GM12878 (cell line): ENCODE measurements at regions not wholly inside any gene's neighbourhood (a gene's known extent, or its start where the extent isn't known, plus 50 kb on each side); places are given as distances from the start of the nearest gene placed in this dataset.

Experiments used
- ATAC-seq: fragments of 200-7000 bp; cut with Tn5 transposase; 3 replicates; pipeline ENCODE4 v1.9.1; 2020; ENCODE audit warnings: mild to moderate bottlenecking, moderate library complexity
- BruUV-seq: library from RNA; stranded (reverse); fragments of 400-500 nt; replicated peaks from 2 replicates; lab custom pipeline; 2021; lab: Mats Ljungman, UMichigan
- CTCF ChIA-PET: fragments of 300-600 bp; sonication (Branson Sonifier 250); formaldehyde crosslinking; extraction: SDS; loops from one replicate; lab custom pipeline; 2021; ENCODE audit warnings: inconsistent platforms; lab: Yijun Ruan, JAX
- POLR2A ChIA-PET: fragments of 350-600 bp; formaldehyde crosslinking; extraction: SDS; loops from one replicate; lab custom pipeline; 2021; ENCODE audit warnings: inconsistent platforms; lab: Charles Lee
- RAD21 ChIA-PET: fragments of 300-600 bp; sonication (Branson Sonifier 250); formaldehyde crosslinking; loops from one replicate; lab custom pipeline; 2023; ENCODE audit warnings: antibody characterized with exemption; ENCODE audit not compliant: unreplicated experiment; lab: Charles Lee
- SMC1A ChIA-PET: fragments of 300-600 bp; sonication (Branson Sonifier 250); formaldehyde crosslinking; loops from one replicate; lab custom pipeline; 2023; ENCODE audit not compliant: unreplicated experiment, uncharacterized antibody; lab: Charles Lee
- DNase-seq: peaks from one replicate; pipeline ENCODE4 v3.0.0-alpha.2; 2011; ENCODE audit warnings: low read depth, low spot score
- FAIRE-seq: peaks from 3 replicates; lab custom pipeline; 2011; peaks lifted over from hg19 to GRCh38; lab: Jason Lieb, UNC
- H2AFZ ChIP-seq: 2 replicates; pipeline ENCODE4 v1.6.0; 2011; ENCODE audit warnings: low read depth, low read length, control low read depth; ENCODE audit not compliant: control insufficient read depth
- H3K27ac ChIP-seq: 2 replicates; pipeline ENCODE4 v1.5.1; 2011; ENCODE audit warnings: control low read depth; ENCODE audit not compliant: control insufficient read depth, insufficient read depth
- H3K27me3 ChIP-seq, 2 experiments: replicated peaks in 1 of 2; 2 replicates each; pipeline versions ENCODE4 v1.6.0 to v1.6.1; 2011; ENCODE audit warnings: low read length in 1 of 2; ENCODE audit not compliant: control insufficient read depth in 2 of 2, insufficient read depth in 2 of 2
- H3K36me3 ChIP-seq, 2 experiments: 2 replicates each; pipeline ENCODE4 v1.5.1; 2011; ENCODE audit warnings: low read length in 1 of 2; ENCODE audit not compliant: control insufficient read depth in 2 of 2, insufficient read depth in 2 of 2
- H3K4me1 ChIP-seq: 2 replicates; pipeline ENCODE4 v1.6.1; 2011; ENCODE audit warnings: mild to moderate bottlenecking, low read length, moderate library complexity, mixed read lengths; ENCODE audit not compliant: control insufficient read depth, insufficient read depth
- H3K4me2 ChIP-seq: 2 replicates; pipeline ENCODE4 v1.6.0; 2011; ENCODE audit warnings: control low read depth; ENCODE audit not compliant: control insufficient read depth, insufficient read depth
- H3K4me3 ChIP-seq: fragments of 200-600 bp; sonication (generic); 2 replicates; pipeline ENCODE4 v1.5.1; 2016
- H3K79me2 ChIP-seq: 2 replicates; pipeline ENCODE4 v1.6.0; 2011; ENCODE audit warnings: low read length; ENCODE audit not compliant: control insufficient read depth, insufficient read depth
- H3K9ac ChIP-seq: 2 replicates; pipeline ENCODE4 v1.8.0; 2011; ENCODE audit warnings: low read length, control low read depth, mixed read lengths; ENCODE audit not compliant: control insufficient read depth, insufficient read depth
- H3K9me3 ChIP-seq: replicated peaks from 3 replicates; pipeline ENCODE4 v1.5.1; 2011; ENCODE audit warnings: mild to moderate bottlenecking, low read length; ENCODE audit not compliant: control insufficient read depth, insufficient read depth
- H4K20me1 ChIP-seq: 2 replicates; pipeline ENCODE4 v1.6.0; 2011; ENCODE audit not compliant: control insufficient read depth, insufficient read depth
- ETV6 ChIP-seq, 2 experiments: fragments of 450-650 bp in 1 of 2; IDR thresholded peaks in 1 of 2; conservative IDR thresholded peaks in 1 of 2; 2 replicates each; pipeline ENCODE4 v1.6.1; 2014; ENCODE audit warnings: antibody characterized with exemption in 1 of 2, borderline replicate concordance in 1 of 2, low read depth in 1 of 2, mild to moderate bottlenecking in 1 of 2, moderate library complexity in 1 of 2
- MTA3 ChIP-seq: IDR thresholded peaks from 2 replicates; pipeline ENCODE4 v1.6.1; 2012; ENCODE audit warnings: low read length, inconsistent platforms, borderline replicate concordance
- NKRF ChIP-seq: fragments of 450-650 bp; conservative IDR thresholded peaks from 2 replicates; pipeline ENCODE4 v1.6.1; 2017; ENCODE audit warnings: mild to moderate bottlenecking, moderate library complexity
- PAX8 ChIP-seq: fragments of 450-650 bp; IDR thresholded peaks from 2 replicates; pipeline ENCODE4 v1.6.1; 2017; ENCODE audit warnings: mild to moderate bottlenecking, moderate library complexity
- POU2F2 ChIP-seq: IDR thresholded peaks from 3 replicates; pipeline ENCODE4 v1.6.1; 2011; ENCODE audit warnings: low read depth, mild to moderate bottlenecking, low read length, borderline replicate concordance
- RAD51 ChIP-seq: fragments of 450-650 bp; IDR thresholded peaks from 2 replicates; pipeline ENCODE4 v1.6.1; 2016; ENCODE audit warnings: moderate library complexity, mild to moderate bottlenecking, inconsistent platforms
- RFX5 ChIP-seq: IDR thresholded peaks from 2 replicates; pipeline ENCODE4 v1.6.1; 2011; ENCODE audit warnings: low read depth, low read length, improper control_type of control experiment
- RUNX3 ChIP-seq: IDR thresholded peaks from 2 replicates; pipeline ENCODE4 v1.6.1; 2012; ENCODE audit warnings: low read length, inconsistent platforms
- TARDBP ChIP-seq: IDR thresholded peaks from 2 replicates; pipeline ENCODE4 v1.6.1; 2016; ENCODE audit warnings: borderline replicate concordance
- TBL1XR1 ChIP-seq: IDR thresholded peaks from 2 replicates; pipeline ENCODE4 v1.6.1; 2012; ENCODE audit warnings: low read depth, low read length, improper control_type of control experiment
- ZNF274 ChIP-seq: IDR thresholded peaks from one replicate; pipeline ENCODE4 v1.8.0; 2011; ENCODE audit not compliant: insufficient read length, insufficient read depth
- WGBS: methylation state at CpG from one replicate; pipeline ENCODE4 v1.1.6; 2016; ENCODE audit warnings: low lambda C conversion rate; ENCODE audit not compliant: insufficient replicate concordance, insufficient coverage; ENCODE audit errors: missing lambda C conversion rate; 5-methylcytosine and 5-hydroxymethylcytosine counted together
- in situ Hi-C: fragments of 300-500 bp; cut with MboI; formaldehyde crosslinking; loops from 9 replicates; pipeline ENCODE4 v1.14.3; 2018; ENCODE audit warnings: mixed read lengths
- intact Hi-C: fragments of 100-400 bp; cut with micrococcal nuclease; formaldehyde crosslinking; loops from one replicate; pipeline ENCODE4 v1.14.2; 2022; ENCODE audit not compliant: unreplicated experiment
- TF ChIP-seq, protein P1 (sequence below): fragments of 450-650 bp; IDR thresholded peaks from 2 replicates; pipeline ENCODE4 v1.6.1; 2016; ENCODE audit warnings: mild to moderate bottlenecking, moderate library complexity, borderline replicate concordance
- TF ChIP-seq, protein P2 (sequence below): IDR thresholded peaks from 2 replicates; pipeline ENCODE4 v1.6.1; 2011; ENCODE audit warnings: borderline replicate concordance, low read depth, mild to moderate bottlenecking, moderate library complexity, low read length; ENCODE audit not compliant: insufficient read depth, poor library complexity, severe bottlenecking
- TF ChIP-seq, protein P3 (sequence below): IDR thresholded peaks from 2 replicates; pipeline ENCODE4 v1.6.1; 2012; ENCODE audit warnings: low read length, inconsistent platforms

DNA sequence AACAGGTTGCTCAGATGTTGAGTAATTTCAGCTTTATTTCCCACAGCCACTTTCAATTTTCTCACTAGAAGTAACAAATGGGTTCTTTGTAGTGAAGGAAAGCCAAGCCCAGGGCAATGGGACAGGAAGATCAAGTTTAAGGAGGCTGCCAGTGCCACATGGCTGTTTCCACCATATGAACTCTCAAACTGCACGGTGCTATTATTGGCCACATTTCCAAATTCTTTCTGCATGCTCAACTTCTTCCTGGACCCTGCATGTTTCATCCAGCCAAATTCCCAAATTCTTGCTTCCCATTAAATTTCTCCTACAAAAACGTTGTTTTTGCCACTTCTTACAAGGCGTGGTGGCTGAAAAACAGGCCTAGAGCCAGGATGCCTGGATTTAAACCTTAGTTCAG is 193.3 kb upstream of the SPHKAP start (continued):
- no peak for TF ChIP-seq RAD51

- Histone ChIP-seq H3K4me2 (no peak overlapping the region), H3K36me3 (no peaks in the 10 kb centered on the region), H3K9me3 (no peaks in the 10 kb centered on the region), H3K27me3 (no peaks in the 10 kb centered on the region), H4K20me1 (no peaks in the 10 kb centered on the region), H3K27ac (no peak overlapping the region), H3K9ac (no peak overlapping the region), H3K4me3 (no peak overlapping the region), H3K79me2 (no peaks in the 10 kb centered on the region), H3K4me1 (no peaks in the 10 kb centered on the region), H2AFZ (no peak overlapping the region)
- intact Hi-C loops (no loop called here), in situ Hi-C loops (no loop called here)
- WGBS = 0% methylated on average over 2 of the region's 2 CpGs
- FAIRE-seq (no peak), DNase-seq (no peak), ATAC-seq (no peak)
- CTCF ChIA-PET = no interaction called here
- RAD21 ChIA-PET = no interaction called here
- SMC1A ChIA-PET = no interaction called here
- no TSS peak for BruUV-seq
- POLR2A ChIA-PET = no interaction called here
- no peak for TF ChIP-seq NKRF
- no peak for TF ChIP-seq TBL1XR1
- TF ChIP-seq RFX5 = no peak
- TF ChIP-seq ETV6 (conservative IDR thresholded peaks at IDR 0.05 in 1 of 2, IDR thresholded peaks at IDR 0.05 in 1 of 2; ENCODE audit: borderline replicate concordance in 1 of 2, low read depth in 1 of 2) = no peak
- TF ChIP-seq RUNX3 = no peak
- TF ChIP-seq ZNF274 = no peak
- TF ChIP-seq MTA3 = no peak
- TF ChIP-seq, protein P1, sequence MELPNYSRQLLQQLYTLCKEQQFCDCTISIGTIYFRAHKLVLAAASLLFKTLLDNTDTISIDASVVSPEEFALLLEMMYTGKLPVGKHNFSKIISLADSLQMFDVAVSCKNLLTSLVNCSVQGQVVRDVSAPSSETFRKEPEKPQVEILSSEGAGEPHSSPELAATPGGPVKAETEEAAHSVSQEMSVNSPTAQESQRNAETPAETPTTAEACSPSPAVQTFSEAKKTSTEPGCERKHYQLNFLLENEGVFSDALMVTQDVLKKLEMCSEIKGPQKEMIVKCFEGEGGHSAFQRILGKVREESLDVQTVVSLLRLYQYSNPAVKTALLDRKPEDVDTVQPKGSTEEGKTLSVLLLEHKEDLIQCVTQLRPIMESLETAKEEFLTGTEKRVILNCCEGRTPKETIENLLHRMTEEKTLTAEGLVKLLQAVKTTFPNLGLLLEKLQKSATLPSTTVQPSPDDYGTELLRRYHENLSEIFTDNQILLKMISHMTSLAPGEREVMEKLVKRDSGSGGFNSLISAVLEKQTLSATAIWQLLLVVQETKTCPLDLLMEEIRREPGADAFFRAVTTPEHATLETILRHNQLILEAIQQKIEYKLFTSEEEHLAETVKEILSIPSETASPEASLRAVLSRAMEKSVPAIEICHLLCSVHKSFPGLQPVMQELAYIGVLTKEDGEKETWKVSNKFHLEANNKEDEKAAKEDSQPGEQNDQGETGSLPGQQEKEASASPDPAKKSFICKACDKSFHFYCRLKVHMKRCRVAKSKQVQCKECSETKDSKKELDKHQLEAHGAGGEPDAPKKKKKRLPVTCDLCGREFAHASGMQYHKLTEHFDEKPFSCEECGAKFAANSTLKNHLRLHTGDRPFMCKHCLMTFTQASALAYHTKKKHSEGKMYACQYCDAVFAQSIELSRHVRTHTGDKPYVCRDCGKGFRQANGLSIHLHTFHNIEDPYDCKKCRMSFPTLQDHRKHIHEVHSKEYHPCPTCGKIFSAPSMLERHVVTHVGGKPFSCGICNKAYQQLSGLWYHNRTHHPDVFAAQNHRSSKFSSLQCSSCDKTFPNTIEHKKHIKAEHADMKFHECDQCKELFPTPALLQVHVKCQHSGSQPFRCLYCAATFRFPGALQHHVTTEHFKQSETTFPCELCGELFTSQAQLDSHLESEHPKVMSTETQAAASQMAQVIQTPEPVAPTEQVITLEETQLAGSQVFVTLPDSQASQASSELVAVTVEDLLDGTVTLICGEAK = no peak
- TF ChIP-seq, protein P2, sequence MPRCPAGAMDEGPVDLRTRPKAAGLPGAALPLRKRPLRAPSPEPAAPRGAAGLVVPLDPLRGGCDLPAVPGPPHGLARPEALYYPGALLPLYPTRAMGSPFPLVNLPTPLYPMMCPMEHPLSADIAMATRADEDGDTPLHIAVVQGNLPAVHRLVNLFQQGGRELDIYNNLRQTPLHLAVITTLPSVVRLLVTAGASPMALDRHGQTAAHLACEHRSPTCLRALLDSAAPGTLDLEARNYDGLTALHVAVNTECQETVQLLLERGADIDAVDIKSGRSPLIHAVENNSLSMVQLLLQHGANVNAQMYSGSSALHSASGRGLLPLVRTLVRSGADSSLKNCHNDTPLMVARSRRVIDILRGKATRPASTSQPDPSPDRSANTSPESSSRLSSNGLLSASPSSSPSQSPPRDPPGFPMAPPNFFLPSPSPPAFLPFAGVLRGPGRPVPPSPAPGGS = no peak
- TF ChIP-seq TARDBP = no peak
- TF ChIP-seq, protein P3, sequence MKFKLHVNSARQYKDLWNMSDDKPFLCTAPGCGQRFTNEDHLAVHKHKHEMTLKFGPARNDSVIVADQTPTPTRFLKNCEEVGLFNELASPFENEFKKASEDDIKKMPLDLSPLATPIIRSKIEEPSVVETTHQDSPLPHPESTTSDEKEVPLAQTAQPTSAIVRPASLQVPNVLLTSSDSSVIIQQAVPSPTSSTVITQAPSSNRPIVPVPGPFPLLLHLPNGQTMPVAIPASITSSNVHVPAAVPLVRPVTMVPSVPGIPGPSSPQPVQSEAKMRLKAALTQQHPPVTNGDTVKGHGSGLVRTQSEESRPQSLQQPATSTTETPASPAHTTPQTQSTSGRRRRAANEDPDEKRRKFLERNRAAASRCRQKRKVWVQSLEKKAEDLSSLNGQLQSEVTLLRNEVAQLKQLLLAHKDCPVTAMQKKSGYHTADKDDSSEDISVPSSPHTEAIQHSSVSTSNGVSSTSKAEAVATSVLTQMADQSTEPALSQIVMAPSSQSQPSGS = no peak
- no peak for TF ChIP-seq PAX8
- no peak for TF ChIP-seq POU2F2
Observed at GRCh38 chr2:228373191-228373590, 191.7 kb upstream of the SPHKAP start.
